ENCODE measurements at regions not wholly inside any gene's neighbourhood (a gene's known extent, or its start where the extent isn't known, plus 50 kb on each side); places are given as distances from the start of the nearest gene placed in this dataset. TPM values are rescaled to one million over a fixed set of nuclear protein-coding genes. Genes with fewer than 3 reads are reported as not detected.

DNA sequence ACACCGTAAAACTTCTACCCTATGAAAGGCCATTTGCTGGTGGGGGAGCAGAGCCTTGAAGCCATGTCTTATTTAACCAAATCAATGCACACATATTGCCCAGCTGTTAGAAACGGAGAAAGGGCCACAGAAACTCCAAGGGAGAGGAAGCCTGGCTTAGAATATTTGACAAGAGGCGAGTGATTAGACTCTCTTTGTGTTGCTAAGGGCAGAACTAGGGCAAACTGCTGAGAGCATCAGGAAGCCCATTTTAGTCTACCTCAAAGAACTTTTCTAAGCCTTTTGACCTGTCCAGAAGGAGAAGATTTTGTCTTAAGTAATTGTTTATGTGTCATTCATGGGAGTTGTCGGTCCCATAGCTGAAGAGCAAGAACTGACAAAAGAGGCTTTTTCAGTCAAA, 54.4 kb upstream of the CELF4 start:
- no TSS peak for BruUV-seq (replicated peaks)
- Histone ChIP-seq H3K4me3 (ENCODE audit: low read length) (no peak overlapping the region), H3K4me2 (ENCODE audit: low read length) (no peak overlapping the region), H3K36me3 (ENCODE audit: low read depth, low read length) (no peaks in the 10 kb centered on the region), H3F3A (ENCODE audit: low read length, unreplicated experiment) (no peaks in the 10 kb centered on the region), H2AFZ (ENCODE audit: low read length) (no peak overlapping the region), H3K27ac (ENCODE audit: low read length) (no peak overlapping the region), H4K20me1 (ENCODE audit: low read length) (no peaks in the 10 kb centered on the region), H3K9me2 (replicated peaks; ENCODE audit: low read length) (no peaks in the 10 kb centered on the region), H3K9me3 (ENCODE audit: low read length) (no peaks in the 10 kb centered on the region), H3K27me3 (ENCODE audit: low read length) (no peaks in the 10 kb centered on the region), H3K9ac (ENCODE audit: low read length) (no peak overlapping the region), H3K4me1 (ENCODE audit: insufficient read depth, low read length) (no peaks in the 10 kb centered on the region), H3K79me2 (ENCODE audit: low read length) (no peaks in the 10 kb centered on the region)
- TF ChIP-seq EZH2 (IDR thresholded peaks at IDR 0.05; ENCODE audit: low read length, unreplicated experiment): no peak
- TF ChIP-seq, protein P1, sequence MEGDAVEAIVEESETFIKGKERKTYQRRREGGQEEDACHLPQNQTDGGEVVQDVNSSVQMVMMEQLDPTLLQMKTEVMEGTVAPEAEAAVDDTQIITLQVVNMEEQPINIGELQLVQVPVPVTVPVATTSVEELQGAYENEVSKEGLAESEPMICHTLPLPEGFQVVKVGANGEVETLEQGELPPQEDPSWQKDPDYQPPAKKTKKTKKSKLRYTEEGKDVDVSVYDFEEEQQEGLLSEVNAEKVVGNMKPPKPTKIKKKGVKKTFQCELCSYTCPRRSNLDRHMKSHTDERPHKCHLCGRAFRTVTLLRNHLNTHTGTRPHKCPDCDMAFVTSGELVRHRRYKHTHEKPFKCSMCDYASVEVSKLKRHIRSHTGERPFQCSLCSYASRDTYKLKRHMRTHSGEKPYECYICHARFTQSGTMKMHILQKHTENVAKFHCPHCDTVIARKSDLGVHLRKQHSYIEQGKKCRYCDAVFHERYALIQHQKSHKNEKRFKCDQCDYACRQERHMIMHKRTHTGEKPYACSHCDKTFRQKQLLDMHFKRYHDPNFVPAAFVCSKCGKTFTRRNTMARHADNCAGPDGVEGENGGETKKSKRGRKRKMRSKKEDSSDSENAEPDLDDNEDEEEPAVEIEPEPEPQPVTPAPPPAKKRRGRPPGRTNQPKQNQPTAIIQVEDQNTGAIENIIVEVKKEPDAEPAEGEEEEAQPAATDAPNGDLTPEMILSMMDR (conservative IDR thresholded peaks at IDR 0.05; ENCODE audit: low read depth, low read length): no peak
- no peak for TF ChIP-seq EZH2phosphoT487 (IDR thresholded peaks at IDR 0.05; ENCODE audit: borderline replicate concordance, low read length)
- POLR2A ChIA-PET (ENCODE audit: unreplicated experiment): no interaction called here
- DNase-seq (no peak), ATAC-seq (no peak)
- CTCF ChIA-PET: no interaction called here
- intact Hi-C loops (cut with micrococcal nuclease): no loop called here

DNA sequence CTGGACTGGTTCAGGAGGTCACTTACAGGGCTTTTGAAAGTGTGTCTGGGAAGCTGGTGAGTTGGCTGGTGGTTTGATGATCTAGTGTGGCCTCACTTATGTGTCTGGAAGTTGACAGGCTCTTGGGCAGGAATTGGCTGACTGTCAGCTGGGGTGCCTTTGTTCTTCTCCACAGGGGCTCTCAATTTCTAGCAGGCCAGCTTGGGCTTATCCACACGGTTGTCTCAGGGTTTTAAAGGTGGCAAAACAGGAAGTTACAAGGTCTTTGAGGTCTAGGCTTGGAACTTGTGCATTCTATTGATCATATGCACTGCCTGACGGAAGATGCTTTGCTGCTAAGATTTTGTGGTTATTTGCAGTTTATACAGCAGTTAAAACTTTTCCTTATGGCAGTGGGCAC, 52.0 kb upstream of the CELF4 start:
- Histone ChIP-seq H4K20me1 (ENCODE audit: low read length) (no peaks in the 10 kb centered on the region), H3K36me3 (ENCODE audit: low read depth, low read length) (no peaks in the 10 kb centered on the region), H3K27ac (ENCODE audit: low read length) (no peak overlapping the region), H3K27me3 (ENCODE audit: low read length) (no peaks in the 10 kb centered on the region), H3K4me1 (ENCODE audit: insufficient read depth, low read length) (no peaks in the 10 kb centered on the region), H3K9me2 (replicated peaks; ENCODE audit: low read length) (no peaks in the 10 kb centered on the region), H2AFZ (ENCODE audit: low read length) (no peak overlapping the region), H3K9ac (ENCODE audit: low read length) (no peak overlapping the region), H3F3A (ENCODE audit: low read length, unreplicated experiment) (no peaks in the 10 kb centered on the region), H3K4me3 (ENCODE audit: low read length) (no peak overlapping the region), H3K79me2 (ENCODE audit: low read length) (no peaks in the 10 kb centered on the region), H3K9me3 (ENCODE audit: low read length) (no peaks in the 10 kb centered on the region), H3K4me2 (ENCODE audit: low read length) (no peak overlapping the region)
- POLR2A ChIA-PET (ENCODE audit: unreplicated experiment): no interaction called here
- no TSS peak for BruUV-seq (replicated peaks)
- DNase-seq (no peak), ATAC-seq (no peak)
- intact Hi-C loops (cut with micrococcal nuclease): no loop called here
- CTCF ChIA-PET: no interaction called here
- no peak for TF ChIP-seq EZH2phosphoT487 (IDR thresholded peaks at IDR 0.05; ENCODE audit: borderline replicate concordance, low read length)
- no peak for TF ChIP-seq EZH2 (IDR thresholded peaks at IDR 0.05; ENCODE audit: low read length, unreplicated experiment)
- TF ChIP-seq, protein P1 (conservative IDR thresholded peaks at IDR 0.05; ENCODE audit: low read depth, low read length): no peak

Small RNA genes lying in the stretch of these regions (microRNA-seq; reads per million reads assigned to microRNA genes)
- gene MIR4318 (ENCODE audit: unreplicated experiment) (not detected), gene MIR5583-1 (ENCODE audit: unreplicated experiment) (not detected), gene MIR5583-2 (ENCODE audit: unreplicated experiment) (not detected), gene MIR924 (ENCODE audit: unreplicated experiment) (not detected)
